ENCODE measurements at regions not wholly inside any gene's neighbourhood (a gene's known extent, or its start where the extent isn't known, plus 50 kb on each side); places are given as distances from the start of the nearest gene placed in this dataset.

- no peaks in the 10 kb centered on the region for H3K36me3 ChIP-seq (ENCODE audit: control insufficient read depth in 2 of 2, insufficient read depth in 2 of 2, low read length in 1 of 2)
- BruUV-seq (replicated peaks): no TSS peak
- intact Hi-C loops (cut with micrococcal nuclease; ENCODE audit: unreplicated experiment): no loop called here
- H3K79me2 ChIP-seq (ENCODE audit: control insufficient read depth, insufficient read depth, low read length): no peaks in the 10 kb centered on the region
- SMC1A ChIA-PET (ENCODE audit: uncharacterized antibody, unreplicated experiment): interaction anchor here (0.6 to 1.7 kb wide), 2 partner anchors 16 to 90 kb away, joined by 3 to 6 read pairs; no protein-coding TSS in a partner anchor
- POLR2A ChIA-PET: no interaction called here
- no peaks in the 10 kb centered on the region for H4K20me1 ChIP-seq (ENCODE audit: control insufficient read depth, insufficient read depth)
- no peak overlapping the region for H3K4me3 ChIP-seq
- no peak for TF ChIP-seq BCL3 (IDR thresholded peaks at IDR 0.05; ENCODE audit: borderline replicate concordance, insufficient read depth, low read depth, low read length, poor library complexity, severe bottlenecking)
- TF ChIP-seq ZNF592 (IDR thresholded peaks at IDR 0.05): no peak
- TF ChIP-seq CEBPB (IDR thresholded peaks at IDR 0.05; ENCODE audit: borderline replicate concordance in 1 of 2, low read depth in 2 of 2, low read length in 2 of 2): no peak
- TF ChIP-seq NFYB (IDR thresholded peaks at IDR 0.05; ENCODE audit: insufficient read depth, low read depth, low read length): no peak
- TF ChIP-seq NR2C2 (IDR thresholded peaks at IDR 0.05; ENCODE audit: borderline replicate concordance, control insufficient read depth, insufficient read length, low read depth): no peak
- TF ChIP-seq EED (IDR thresholded peaks at IDR 0.05; ENCODE audit: low read depth): no peak
- no peak for TF ChIP-seq HDGF (IDR thresholded peaks at IDR 0.05)
- TF ChIP-seq NFIC (IDR thresholded peaks at IDR 0.05; ENCODE audit: low read depth, low read length): no peak
- no peak for TF ChIP-seq RELB (IDR thresholded peaks at IDR 0.05; ENCODE audit: low read depth)
- no peak for TF ChIP-seq TAF1 (IDR thresholded peaks at IDR 0.05; ENCODE audit: borderline replicate concordance, low read depth, low read length)
- TF ChIP-seq ZSCAN29 (IDR thresholded peaks at IDR 0.05): no peak
- no peaks in the 10 kb centered on the region for H3K27me3 ChIP-seq (replicated peaks in 1 of 2; ENCODE audit: control insufficient read depth in 2 of 2, insufficient read depth in 2 of 2, low read length in 1 of 2)
- RAD21 ChIA-PET (ENCODE audit: unreplicated experiment): no interaction called here
- WGBS (ENCODE audit: insufficient coverage, insufficient replicate concordance, low lambda C conversion rate, missing lambda C conversion rate): 100% methylated on average over 2 of the region's 2 CpGs
- no peak overlapping the region for H2AFZ ChIP-seq (ENCODE audit: control insufficient read depth, low read depth, low read length)
- CTCF ChIA-PET: interaction anchor here (1.0 kb wide), 1 partner anchor 17 kb away, joined by 4 read pairs; no protein-coding TSS in a partner anchor
- FAIRE-seq: no peak
- no peak overlapping the region for H3K9ac ChIP-seq (ENCODE audit: control insufficient read depth, insufficient read depth, low read length)
- H3K4me2 ChIP-seq (ENCODE audit: control insufficient read depth, insufficient read depth): no peak overlapping the region
- no peak for DNase-seq (ENCODE audit: low read depth, low spot score)
- in situ Hi-C loops (cut with MboI): no loop called here
- H3K9me3 ChIP-seq (replicated peaks; ENCODE audit: control insufficient read depth, insufficient read depth, low read length): no peaks in the 10 kb centered on the region
- ATAC-seq: no peak
- H3K27ac ChIP-seq (ENCODE audit: control insufficient read depth, insufficient read depth): no peak overlapping the region
- H3K4me1 ChIP-seq (ENCODE audit: control insufficient read depth, insufficient read depth, low read length): no peaks in the 10 kb centered on the region
Observed at GRCh38 chr12:89901319-89901718, 192.7 kb upstream of the ATP2B1 start.

All from GM12878 (cell line).